ENCODE measurements at regions not wholly inside any gene's neighbourhood (a gene's known extent, or its start where the extent isn't known, plus 50 kb on each side); places are given as distances from the start of the nearest gene placed in this dataset.

DNA sequence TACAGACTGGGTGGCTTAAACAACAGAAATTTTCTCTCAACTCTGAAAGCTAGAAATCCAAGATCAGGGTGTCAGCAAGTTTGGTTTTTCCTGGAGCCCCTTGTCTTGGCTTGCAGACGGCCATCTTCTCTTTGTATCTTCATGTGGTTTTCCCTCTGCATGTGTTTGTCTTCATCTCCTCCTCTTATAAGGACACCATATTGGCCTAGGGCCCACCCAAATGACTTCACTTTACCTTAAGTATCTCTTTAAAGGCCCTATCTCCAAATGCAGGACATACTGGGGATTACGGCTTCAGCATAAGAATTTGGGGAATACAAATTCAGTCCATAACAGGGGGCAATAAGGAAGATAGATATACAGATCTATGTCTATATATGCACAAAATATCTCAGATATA lies 187.9 kb downstream of the MTCL1 start:
- Histone ChIP-seq H3K36me3 (ENCODE audit: low read depth) (no peaks in the 10 kb centered on the region), H3K27ac (ENCODE audit: poor library complexity, severe bottlenecking) (no peak overlapping the region), H3K27me3 (ENCODE audit: insufficient read depth, poor library complexity, severe bottlenecking) (no peaks in the 10 kb centered on the region), H3K9me3 (ENCODE audit: severe bottlenecking) (no peaks in the 10 kb centered on the region), H3K4me1 (ENCODE audit: insufficient read depth, poor library complexity, severe bottlenecking) (peaks cover 14% of the 10 kb centered on the region), H3K4me3 (ENCODE audit: severe bottlenecking) (no peak overlapping the region)
- TF ChIP-seq, protein P1, sequence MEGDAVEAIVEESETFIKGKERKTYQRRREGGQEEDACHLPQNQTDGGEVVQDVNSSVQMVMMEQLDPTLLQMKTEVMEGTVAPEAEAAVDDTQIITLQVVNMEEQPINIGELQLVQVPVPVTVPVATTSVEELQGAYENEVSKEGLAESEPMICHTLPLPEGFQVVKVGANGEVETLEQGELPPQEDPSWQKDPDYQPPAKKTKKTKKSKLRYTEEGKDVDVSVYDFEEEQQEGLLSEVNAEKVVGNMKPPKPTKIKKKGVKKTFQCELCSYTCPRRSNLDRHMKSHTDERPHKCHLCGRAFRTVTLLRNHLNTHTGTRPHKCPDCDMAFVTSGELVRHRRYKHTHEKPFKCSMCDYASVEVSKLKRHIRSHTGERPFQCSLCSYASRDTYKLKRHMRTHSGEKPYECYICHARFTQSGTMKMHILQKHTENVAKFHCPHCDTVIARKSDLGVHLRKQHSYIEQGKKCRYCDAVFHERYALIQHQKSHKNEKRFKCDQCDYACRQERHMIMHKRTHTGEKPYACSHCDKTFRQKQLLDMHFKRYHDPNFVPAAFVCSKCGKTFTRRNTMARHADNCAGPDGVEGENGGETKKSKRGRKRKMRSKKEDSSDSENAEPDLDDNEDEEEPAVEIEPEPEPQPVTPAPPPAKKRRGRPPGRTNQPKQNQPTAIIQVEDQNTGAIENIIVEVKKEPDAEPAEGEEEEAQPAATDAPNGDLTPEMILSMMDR (IDR thresholded peaks at IDR 0.05; ENCODE audit: poor library complexity, severe bottlenecking): no peak
- DNase-seq (ENCODE audit: low spot score) (no peak), ATAC-seq (ENCODE audit: low read depth) (no peak)

DNA sequence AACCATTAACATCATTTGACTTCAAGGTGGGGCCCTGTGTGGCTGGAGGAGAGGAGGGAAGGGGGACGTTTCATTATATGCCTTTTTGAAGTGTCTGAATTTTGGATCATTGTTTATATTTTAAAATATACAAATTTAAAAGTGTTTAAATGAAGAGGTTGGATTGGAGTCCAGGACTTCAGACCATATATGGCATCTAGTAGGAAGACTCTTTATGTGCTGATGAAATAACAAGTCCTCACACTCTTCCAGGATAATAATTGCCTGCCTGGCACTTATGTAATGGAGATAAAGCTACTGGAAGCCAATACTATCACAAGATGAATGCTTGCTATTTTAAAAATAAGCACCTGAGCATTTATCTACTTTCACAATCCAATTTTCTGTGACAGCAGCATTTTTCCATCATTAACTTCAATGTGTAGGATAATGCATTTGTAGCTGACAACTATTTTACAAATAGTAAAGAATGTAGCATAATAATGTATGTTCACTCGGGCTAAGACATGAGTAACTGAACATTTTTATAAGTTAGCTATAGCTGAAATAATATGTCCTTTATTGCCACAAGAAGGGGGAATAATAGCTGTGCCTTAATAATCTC lies 188.4 kb downstream of the MTCL1 start:
- ATAC-seq (ENCODE audit: low read depth) (no peak), DNase-seq (ENCODE audit: low spot score) (no peak)
- Histone ChIP-seq H3K4me3 (ENCODE audit: severe bottlenecking) (no peak overlapping the region), H3K27ac (ENCODE audit: poor library complexity, severe bottlenecking) (no peak overlapping the region), H3K36me3 (ENCODE audit: low read depth) (no peaks in the 10 kb centered on the region), H3K9me3 (ENCODE audit: severe bottlenecking) (no peaks in the 10 kb centered on the region), H3K27me3 (ENCODE audit: insufficient read depth, poor library complexity, severe bottlenecking) (no peaks in the 10 kb centered on the region), H3K4me1 (ENCODE audit: insufficient read depth, poor library complexity, severe bottlenecking) (peaks cover 14% of the 10 kb centered on the region)
- TF ChIP-seq, protein P1 (IDR thresholded peaks at IDR 0.05; ENCODE audit: poor library complexity, severe bottlenecking): no peak

DNA sequence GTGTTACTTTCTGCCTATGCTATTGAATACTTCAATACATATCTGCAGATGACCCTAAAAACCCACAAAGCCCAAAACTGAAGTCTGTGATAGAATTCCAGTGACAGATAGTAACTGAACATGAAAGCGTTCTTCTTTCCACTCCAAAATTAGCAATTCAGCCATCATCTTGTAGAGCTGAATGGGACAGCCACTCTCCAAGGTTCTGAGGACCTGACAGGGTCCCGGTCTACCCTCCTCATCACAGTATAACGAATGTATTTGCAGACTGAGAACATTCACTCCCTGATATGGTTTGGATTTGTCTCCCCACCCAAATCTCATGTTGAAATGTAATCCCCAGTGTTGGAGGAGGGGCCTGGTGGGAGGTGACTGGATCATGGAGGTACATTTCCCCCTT lies 189.5 kb downstream of the MTCL1 start:
- no peak for ATAC-seq (ENCODE audit: low read depth)
- no peak overlapping the region for H3K4me3 ChIP-seq (ENCODE audit: severe bottlenecking)
- TF ChIP-seq, protein P1 (IDR thresholded peaks at IDR 0.05; ENCODE audit: poor library complexity, severe bottlenecking): no peak

DNA sequence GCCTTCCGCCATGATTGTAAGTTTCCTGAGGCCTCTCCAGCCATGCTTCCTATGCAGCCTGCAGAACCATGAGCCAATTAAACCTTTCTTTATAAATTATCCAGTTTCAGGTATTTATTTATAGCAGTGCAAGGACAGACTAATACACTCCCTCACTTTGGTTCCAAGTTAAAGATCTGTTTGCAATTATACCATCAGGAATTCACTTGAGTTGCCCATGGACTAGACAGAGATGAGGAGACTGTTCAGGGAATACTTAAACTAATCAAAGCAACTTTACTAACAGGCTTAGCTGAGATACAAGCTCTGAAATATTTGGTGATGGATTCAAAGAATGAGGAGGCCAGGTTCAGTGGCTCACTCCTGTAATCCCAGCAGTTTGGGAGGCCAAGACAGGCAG lies 190.0 kb downstream of the MTCL1 start:
- Histone ChIP-seq H3K4me3 (ENCODE audit: severe bottlenecking) (no peak overlapping the region), H3K27ac (ENCODE audit: poor library complexity, severe bottlenecking) (no peak overlapping the region), H3K9me3 (ENCODE audit: severe bottlenecking) (no peaks in the 10 kb centered on the region), H3K36me3 (ENCODE audit: low read depth) (no peaks in the 10 kb centered on the region), H3K4me1 (ENCODE audit: insufficient read depth, poor library complexity, severe bottlenecking) (peaks cover 8% of the 10 kb centered on the region), H3K27me3 (ENCODE audit: insufficient read depth, poor library complexity, severe bottlenecking) (no peaks in the 10 kb centered on the region)
- TF ChIP-seq, protein P1 (IDR thresholded peaks at IDR 0.05; ENCODE audit: poor library complexity, severe bottlenecking): no peak
- no peak for DNase-seq (ENCODE audit: low spot score)
- no peak for ATAC-seq (ENCODE audit: low read depth)

More for the DNA sequence above, 189.5 kb downstream of the MTCL1 start:
- H3K4me1 ChIP-seq (ENCODE audit: insufficient read depth, poor library complexity, severe bottlenecking): peaks cover 13% of the 10 kb centered on the region
- no peak overlapping the region for H3K27ac ChIP-seq (ENCODE audit: poor library complexity, severe bottlenecking)
- no peaks in the 10 kb centered on the region for H3K9me3 ChIP-seq (ENCODE audit: severe bottlenecking)
- H3K36me3 ChIP-seq (ENCODE audit: low read depth): no peaks in the 10 kb centered on the region
- no peak for DNase-seq (ENCODE audit: low spot score)
- no peaks in the 10 kb centered on the region for H3K27me3 ChIP-seq (ENCODE audit: insufficient read depth, poor library complexity, severe bottlenecking)

DNA sequence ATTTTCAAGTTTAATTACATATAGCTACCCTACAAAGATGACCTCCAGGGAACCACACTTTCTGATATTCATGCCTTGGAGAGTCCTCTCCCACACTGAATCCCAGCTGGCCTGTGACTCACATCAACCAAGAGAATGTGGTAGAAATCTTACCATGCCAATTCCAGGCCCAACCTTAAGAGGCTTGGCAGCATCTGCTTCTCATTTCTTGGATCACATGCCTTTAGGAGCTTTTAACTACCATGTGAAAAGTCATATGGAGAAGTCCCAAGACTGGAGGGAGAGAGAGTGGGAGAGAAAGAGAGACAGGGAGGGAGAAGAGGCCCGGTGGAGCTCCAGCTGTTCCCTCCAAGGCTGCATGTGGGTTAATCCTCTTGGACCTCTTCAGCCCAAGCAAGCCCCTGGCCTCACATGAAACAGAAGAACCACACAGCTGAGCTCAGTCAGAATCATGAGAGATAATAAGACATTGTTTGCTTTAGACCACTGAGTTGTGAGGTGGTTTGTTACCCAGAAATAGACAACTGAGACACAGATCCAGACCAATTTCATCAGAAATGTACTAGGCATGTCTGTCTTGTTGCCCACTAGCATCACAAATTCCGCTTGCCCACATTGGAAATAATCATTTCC lies 190.7 kb downstream of the MTCL1 start:
- H3K4me3 ChIP-seq (ENCODE audit: severe bottlenecking): no peak overlapping the region
- ATAC-seq (ENCODE audit: low read depth) (no peak), DNase-seq (ENCODE audit: low spot score) (no peak)
- H3K4me1 ChIP-seq (ENCODE audit: insufficient read depth, poor library complexity, severe bottlenecking): peaks cover 4% of the 10 kb centered on the region
- TF ChIP-seq, protein P1 (IDR thresholded peaks at IDR 0.05; ENCODE audit: poor library complexity, severe bottlenecking): no peak
- no peaks in the 10 kb centered on the region for H3K9me3 ChIP-seq (ENCODE audit: severe bottlenecking)
- no peaks in the 10 kb centered on the region for H3K27me3 ChIP-seq (ENCODE audit: insufficient read depth, poor library complexity, severe bottlenecking)
- H3K36me3 ChIP-seq (ENCODE audit: low read depth): no peaks in the 10 kb centered on the region
- H3K27ac ChIP-seq (ENCODE audit: poor library complexity, severe bottlenecking): no peak overlapping the region

All from RWPE2 (cell line).